Natural killer cell (primary cell): ENCODE measurements at regions not wholly inside any gene's neighbourhood (a gene's known extent, or its start where the extent isn't known, plus 50 kb on each side); places are given as distances from the start of the nearest gene placed in this dataset.

ENCODE experiments used
- ATAC-seq, 3 donors: fragments of 150-1000 bp in 2 of 3; fragments of 200-7000 bp in 1 of 3; cut with Tn5 transposase; 1 replicate in 1 of 3; 2 replicates in 2 of 3; pipeline ENCODE4 v1.10.0; 2021; ENCODE audit warnings: mild to moderate bottlenecking in 2 of 3, moderate library complexity in 2 of 3
- DNase-seq, 2 donors: peaks; one replicate each; pipeline versions ENCODE4 v3.0.0 to v3.0.0-alpha.2; 2013 to 2021; ENCODE audit warnings: mixed read lengths in 1 of 2
- H3K27ac ChIP-seq: one replicate; pipeline ENCODE4 v1.5.1; 2013; ENCODE audit warnings: mild to moderate bottlenecking, low read length
- H3K27me3 ChIP-seq: one replicate; pipeline ENCODE4 v1.6.1; 2013; ENCODE audit warnings: low read length; ENCODE audit not compliant: control insufficient read depth, insufficient read depth
- H3K36me3 ChIP-seq: one replicate; pipeline ENCODE4 v1.6.1; 2013; ENCODE audit warnings: low read length; ENCODE audit not compliant: control insufficient read depth, insufficient read depth
- H3K4me1 ChIP-seq: one replicate; pipeline ENCODE4 v1.6.1; 2013; ENCODE audit warnings: low read length; ENCODE audit not compliant: control insufficient read depth, insufficient read depth
- H3K4me3 ChIP-seq: one replicate; pipeline ENCODE4 v1.5.1; 2013; ENCODE audit warnings: low read length
- H3K9me3 ChIP-seq: one replicate; pipeline ENCODE4 v1.6.1; 2013; ENCODE audit warnings: low read length; ENCODE audit not compliant: control insufficient read depth, insufficient read depth
- H3K27ac Mint-ChIP-seq, 2 donors: one replicate each; pipeline ENCODE4 v1.8.0; 2022; ENCODE audit warnings: mild to moderate bottlenecking in 2 of 2, mixed read lengths in 2 of 2, moderate library complexity in 1 of 2
- H3K27me3 Mint-ChIP-seq, 2 donors: one replicate each; pipeline ENCODE4 v1.8.0; 2022; ENCODE audit warnings: low read depth in 2 of 2, mixed read lengths in 2 of 2
- H3K36me3 Mint-ChIP-seq: one replicate; pipeline ENCODE4 v1.8.0; 2022; ENCODE audit warnings: mixed read lengths
- H3K4me1 Mint-ChIP-seq, 2 donors: one replicate each; pipeline ENCODE4 v1.8.0; 2022; ENCODE audit warnings: mixed read lengths in 2 of 2
- H3K4me3 Mint-ChIP-seq: one replicate; pipeline ENCODE4 v1.8.0; 2022; ENCODE audit warnings: mild to moderate bottlenecking, moderate library complexity, mixed read lengths
- H3K9me3 Mint-ChIP-seq, 2 donors: one replicate each; pipeline ENCODE4 v1.8.0; 2022; ENCODE audit warnings: mixed read lengths in 2 of 2
- CTCF ChIP-seq: fragments of 200-600 bp; IDR thresholded peaks from one replicate; pipeline ENCODE4 v1.8.0; 2022; ENCODE audit warnings: antibody characterized with exemption
- WGBS: methylation state at CpG from one replicate; pipeline ENCODE4 v1.1.7; 2013; ENCODE audit warnings: missing lambda C conversion rate; ENCODE audit not compliant: insufficient coverage; 5-methylcytosine and 5-hydroxymethylcytosine counted together
- intact Hi-C: fragments of 100-400 bp; cut with micrococcal nuclease; formaldehyde crosslinking; loops from one replicate; pipeline ENCODE4 v1.14.2; 2022

- H3K9me3 Mint-ChIP-seq, result no peaks in the 10 kb centered on the region
- no peak for TF ChIP-seq CTCF
Observed at GRCh38 chr12:132380641-132381040, 51.3 kb upstream of the GALNT9 start.

GRCh38 chr12:132379996-132380395 is 50.6 kb upstream of the GALNT9 start:
- DNase-seq, result no peak
- Histone ChIP-seq H3K4me3 (no peak overlapping the region), H3K9me3 (no peaks in the 10 kb centered on the region), H3K36me3 (no peaks in the 10 kb centered on the region), H3K4me1 (no peaks in the 10 kb centered on the region), H3K27me3 (peaks cover 2% of the 10 kb centered on the region), H3K27ac (no peak overlapping the region)
- H3K27ac Mint-ChIP-seq, result no peak overlapping the region
- intact Hi-C loops, result no loop called here
- H3K4me3 Mint-ChIP-seq, result no peak overlapping the region
- H3K9me3 Mint-ChIP-seq, result no peaks in the 10 kb centered on the region
- TF ChIP-seq CTCF, result no peak
- ATAC-seq, result no peak
- no peaks in the 10 kb centered on the region for H3K36me3 Mint-ChIP-seq
- H3K4me1 Mint-ChIP-seq, result peaks cover 0 to 11% of the 10 kb centered on the region in 2 donors
- peaks cover 11 to 14% of the 10 kb centered on the region in 2 donors for H3K27me3 Mint-ChIP-seq
- 89% methylated on average over 24 of the region's 25 CpGs for WGBS

More at GRCh38 chr12:132380641-132381040, 51.3 kb upstream of the GALNT9 start:
- Mint-ChIP-seq H3K27ac (no peak overlapping the region), H3K4me1 (peaks cover 0 to 11% of the 10 kb centered on the region in 2 donors), H3K27me3 (peaks cover 11 to 14% of the 10 kb centered on the region in 2 donors), H3K36me3 (no peaks in the 10 kb centered on the region), H3K4me3 (no peak overlapping the region)
- ATAC-seq (no peak), DNase-seq (no peak)
- no peaks in the 10 kb centered on the region for H3K4me1 ChIP-seq
- no peaks in the 10 kb centered on the region for H3K9me3 ChIP-seq
- H3K27ac ChIP-seq, result no peak overlapping the region
- H3K36me3 ChIP-seq, result no peaks in the 10 kb centered on the region
- 56% methylated on average over 3 of the region's 3 CpGs for WGBS
- intact Hi-C loops, result no loop called here
- peaks cover 2% of the 10 kb centered on the region for H3K27me3 ChIP-seq
- H3K4me3 ChIP-seq, result no peak overlapping the region

GRCh38 chr12:132379576-132379975 is 50.2 kb upstream of the GALNT9 start:
- 88% methylated on average over 24 of the region's 24 CpGs for WGBS
- no peaks in the 10 kb centered on the region for H3K36me3 Mint-ChIP-seq

More at GRCh38 chr12:132379576-132379975, 50.2 kb upstream of the GALNT9 start:
- H3K36me3 ChIP-seq, result no peaks in the 10 kb centered on the region
- H3K4me3 ChIP-seq, result no peak overlapping the region
- H3K27ac ChIP-seq, result no peak overlapping the region
- H3K27ac Mint-ChIP-seq, result no peak overlapping the region
- H3K4me1 Mint-ChIP-seq, result peaks cover 0 to 11% of the 10 kb centered on the region in 2 donors
- H3K4me1 ChIP-seq, result no peaks in the 10 kb centered on the region
- TF ChIP-seq CTCF, result no peak
- H3K27me3 Mint-ChIP-seq, result peaks cover 11 to 17% of the 10 kb centered on the region in 2 donors
- ATAC-seq, result no peak
- DNase-seq, result no peak
- H3K9me3 Mint-ChIP-seq, result no peaks in the 10 kb centered on the region
- H3K9me3 ChIP-seq, result no peaks in the 10 kb centered on the region
- intact Hi-C loops, result no loop called here
- peaks cover 2% of the 10 kb centered on the region for H3K27me3 ChIP-seq
- no peak overlapping the region for H3K4me3 Mint-ChIP-seq
